GM12878 (cell line): ENCODE measurements at regions not wholly inside any gene's neighbourhood (a gene's known extent, or its start where the extent isn't known, plus 50 kb on each side); places are given as distances from the start of the nearest gene placed in this dataset.

Source experiments
- ATAC-seq: fragments of 200-7000 bp; cut with Tn5 transposase; 3 replicates; pipeline ENCODE4 v1.9.1; 2020; ENCODE audit warnings: mild to moderate bottlenecking, moderate library complexity
- BruUV-seq: library from RNA; stranded (reverse); fragments of 400-500 nt; replicated peaks from 2 replicates; lab custom pipeline; 2021; lab: Mats Ljungman, UMichigan
- CTCF ChIA-PET: fragments of 300-600 bp; sonication (Branson Sonifier 250); formaldehyde crosslinking; extraction: SDS; loops from one replicate; lab custom pipeline; 2021; ENCODE audit warnings: inconsistent platforms; lab: Yijun Ruan, JAX
- POLR2A ChIA-PET: fragments of 350-600 bp; formaldehyde crosslinking; extraction: SDS; loops from one replicate; lab custom pipeline; 2021; ENCODE audit warnings: inconsistent platforms; lab: Charles Lee
- RAD21 ChIA-PET: fragments of 300-600 bp; sonication (Branson Sonifier 250); formaldehyde crosslinking; loops from one replicate; lab custom pipeline; 2023; ENCODE audit warnings: antibody characterized with exemption; ENCODE audit not compliant: unreplicated experiment; lab: Charles Lee
- SMC1A ChIA-PET: fragments of 300-600 bp; sonication (Branson Sonifier 250); formaldehyde crosslinking; loops from one replicate; lab custom pipeline; 2023; ENCODE audit not compliant: unreplicated experiment, uncharacterized antibody; lab: Charles Lee
- DNase-seq: peaks from one replicate; pipeline ENCODE4 v3.0.0-alpha.2; 2011; ENCODE audit warnings: low read depth, low spot score
- FAIRE-seq: peaks from 3 replicates; lab custom pipeline; 2011; peaks lifted over from hg19 to GRCh38; lab: Jason Lieb, UNC
- H2AFZ ChIP-seq: 2 replicates; pipeline ENCODE4 v1.6.0; 2011; ENCODE audit warnings: low read depth, low read length, control low read depth; ENCODE audit not compliant: control insufficient read depth
- H3K27ac ChIP-seq: 2 replicates; pipeline ENCODE4 v1.5.1; 2011; ENCODE audit warnings: control low read depth; ENCODE audit not compliant: control insufficient read depth, insufficient read depth
- H3K27me3 ChIP-seq, 2 experiments: replicated peaks in 1 of 2; 2 replicates each; pipeline versions ENCODE4 v1.6.0 to v1.6.1; 2011; ENCODE audit warnings: low read length in 1 of 2; ENCODE audit not compliant: control insufficient read depth in 2 of 2, insufficient read depth in 2 of 2
- H3K36me3 ChIP-seq, 2 experiments: 2 replicates each; pipeline ENCODE4 v1.5.1; 2011; ENCODE audit warnings: low read length in 1 of 2; ENCODE audit not compliant: control insufficient read depth in 2 of 2, insufficient read depth in 2 of 2
- H3K4me1 ChIP-seq: 2 replicates; pipeline ENCODE4 v1.6.1; 2011; ENCODE audit warnings: mild to moderate bottlenecking, low read length, moderate library complexity, mixed read lengths; ENCODE audit not compliant: control insufficient read depth, insufficient read depth
- H3K4me2 ChIP-seq: 2 replicates; pipeline ENCODE4 v1.6.0; 2011; ENCODE audit warnings: control low read depth; ENCODE audit not compliant: control insufficient read depth, insufficient read depth
- H3K4me3 ChIP-seq: fragments of 200-600 bp; sonication (generic); 2 replicates; pipeline ENCODE4 v1.5.1; 2016
- H3K79me2 ChIP-seq: 2 replicates; pipeline ENCODE4 v1.6.0; 2011; ENCODE audit warnings: low read length; ENCODE audit not compliant: control insufficient read depth, insufficient read depth
- H3K9ac ChIP-seq: 2 replicates; pipeline ENCODE4 v1.8.0; 2011; ENCODE audit warnings: low read length, control low read depth, mixed read lengths; ENCODE audit not compliant: control insufficient read depth, insufficient read depth
- H3K9me3 ChIP-seq: replicated peaks from 3 replicates; pipeline ENCODE4 v1.5.1; 2011; ENCODE audit warnings: mild to moderate bottlenecking, low read length; ENCODE audit not compliant: control insufficient read depth, insufficient read depth
- H4K20me1 ChIP-seq: 2 replicates; pipeline ENCODE4 v1.6.0; 2011; ENCODE audit not compliant: control insufficient read depth, insufficient read depth
- CHD4 ChIP-seq: fragments of 200-600 bp; sonication (generic); IDR thresholded peaks from 2 replicates; pipeline ENCODE4 v1.6.1; 2016; ENCODE audit warnings: mild to moderate bottlenecking
- FOXK2 ChIP-seq: fragments of 450-650 bp; IDR thresholded peaks from 2 replicates; pipeline ENCODE4 v1.6.1; 2017; ENCODE audit warnings: mild to moderate bottlenecking, moderate library complexity
- HDAC6 ChIP-seq: fragments of 200-600 bp; sonication (generic); IDR thresholded peaks from one replicate; pipeline ENCODE4 v1.8.0; 2017; ENCODE audit warnings: antibody characterized with exemption; ENCODE audit not compliant: unreplicated experiment
- NFIC ChIP-seq: IDR thresholded peaks from 2 replicates; pipeline ENCODE4 v1.6.1; 2012; ENCODE audit warnings: low read depth, mild to moderate bottlenecking, inconsistent platforms, low read length, moderate library complexity
- ZNF24 ChIP-seq: fragments of 450-650 bp; IDR thresholded peaks from 2 replicates; pipeline ENCODE4 v1.6.1; 2017; ENCODE audit warnings: antibody characterized with exemption, mild to moderate bottlenecking
- WGBS: methylation state at CpG from one replicate; pipeline ENCODE4 v1.1.6; 2016; ENCODE audit warnings: low lambda C conversion rate; ENCODE audit not compliant: insufficient replicate concordance, insufficient coverage; ENCODE audit errors: missing lambda C conversion rate; 5-methylcytosine and 5-hydroxymethylcytosine counted together
- in situ Hi-C: fragments of 300-500 bp; cut with MboI; formaldehyde crosslinking; loops from 9 replicates; pipeline ENCODE4 v1.14.3; 2018; ENCODE audit warnings: mixed read lengths
- intact Hi-C: fragments of 100-400 bp; cut with micrococcal nuclease; formaldehyde crosslinking; loops from one replicate; pipeline ENCODE4 v1.14.2; 2022; ENCODE audit not compliant: unreplicated experiment
- TF ChIP-seq, protein P1 (sequence below): fragments of 450-650 bp; IDR thresholded peaks from 2 replicates; pipeline ENCODE4 v1.6.1; 2017; ENCODE audit warnings: borderline replicate concordance
- TF ChIP-seq, protein P2 (sequence below): IDR thresholded peaks from 2 replicates; pipeline ENCODE4 v1.6.1; 2012; ENCODE audit warnings: improper control_type of control experiment, low read depth, low read length; ENCODE audit not compliant: insufficient replicate concordance
- TF ChIP-seq, protein P3 (sequence below): fragments of 450-650 bp; IDR thresholded peaks from 2 replicates; pipeline ENCODE4 v1.6.1; 2017; ENCODE audit warnings: mild to moderate bottlenecking, low read depth, inconsistent platforms; ENCODE audit not compliant: poor library complexity, severe bottlenecking

DNA sequence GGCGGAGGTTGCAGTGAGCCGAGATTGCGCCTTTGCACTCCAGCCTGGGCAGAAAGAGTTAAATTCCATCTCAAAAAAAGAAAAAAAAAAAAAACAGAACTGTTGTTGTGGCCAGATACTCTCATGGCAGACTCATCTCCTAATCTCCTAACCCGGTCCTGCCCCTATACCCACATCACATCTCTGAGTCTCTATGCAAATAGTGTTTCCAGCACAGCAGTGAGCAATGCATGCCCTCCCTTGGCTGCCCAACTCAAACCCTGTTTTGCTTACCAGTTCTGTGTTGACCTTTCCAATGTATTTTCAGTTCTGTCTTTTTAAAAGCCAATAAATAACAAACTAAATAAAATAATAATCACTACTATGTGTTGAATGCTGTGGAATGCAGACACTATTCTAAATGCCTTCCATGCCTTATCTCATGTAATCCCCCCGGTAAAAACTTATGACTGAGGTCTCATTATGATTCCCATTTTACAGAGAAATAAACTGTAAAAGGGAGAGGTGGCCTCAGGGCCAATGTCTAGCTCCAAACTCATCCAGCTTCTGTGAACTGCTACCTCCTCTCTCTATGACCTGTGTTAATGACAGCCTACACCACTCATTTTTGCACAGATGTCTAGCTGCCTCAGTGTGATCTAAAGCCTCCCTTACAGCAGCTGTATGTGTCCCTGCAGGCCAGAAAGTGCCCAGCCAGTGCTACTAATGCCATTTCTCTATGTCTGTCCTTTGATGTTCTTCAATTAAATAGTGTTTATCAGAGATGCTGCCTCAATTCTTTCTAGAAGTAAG lies 289.8 kb downstream of the HS3ST3B1 start:
- Histone ChIP-seq H4K20me1 (no peaks in the 10 kb centered on the region), H3K9me3 (no peaks in the 10 kb centered on the region), H3K4me2 (no peak overlapping the region), H3K4me1 (no peaks in the 10 kb centered on the region), H3K27me3 (no peaks in the 10 kb centered on the region), H3K27ac (no peak overlapping the region), H2AFZ (no peak overlapping the region), H3K9ac (no peak overlapping the region), H3K79me2 (no peaks in the 10 kb centered on the region), H3K36me3 (no peaks in the 10 kb centered on the region), H3K4me3 (no peak overlapping the region)
- WGBS, result 38% methylated on average over 5 of the region's 5 CpGs
- no TSS peak for BruUV-seq
- SMC1A ChIA-PET, result no interaction called here
- DNase-seq (no peak), ATAC-seq (no peak), FAIRE-seq (no peak)
- in situ Hi-C loops, result no loop called here
- intact Hi-C loops, result no loop called here
- POLR2A ChIA-PET, result no interaction called here
- TF ChIP-seq FOXK2, result no peak
- TF ChIP-seq CHD4, result no peak
- no peak for TF ChIP-seq NFIC
- TF ChIP-seq HDAC6, result no peak
- CTCF ChIA-PET, result no interaction called here
- RAD21 ChIA-PET, result no interaction called here

DNA sequence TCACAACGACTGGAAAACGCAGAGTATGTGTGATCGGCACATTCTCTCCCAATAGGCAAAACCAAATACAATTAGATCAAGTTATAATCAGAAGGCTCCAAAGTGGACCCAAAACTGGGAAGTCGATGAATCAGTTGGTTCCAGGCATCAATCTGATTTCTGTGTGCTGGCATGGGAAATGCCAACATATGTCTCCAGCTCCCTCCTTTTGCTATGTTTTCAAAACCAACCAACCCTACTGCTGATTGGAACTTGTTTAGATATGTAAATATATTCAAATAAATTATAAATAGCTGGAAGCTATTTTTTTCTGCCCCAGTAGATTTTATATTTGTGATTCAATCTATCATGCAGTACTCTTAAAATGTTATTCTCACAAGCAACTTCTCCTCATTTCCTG lies 284.2 kb downstream of the HS3ST3B1 start:
- ATAC-seq, result no peak
- Histone ChIP-seq H3K79me2 (no peaks in the 10 kb centered on the region), H3K36me3 (no peaks in the 10 kb centered on the region), H3K4me3 (no peak overlapping the region), H3K9ac (no peak overlapping the region), H3K27ac (no peak overlapping the region), H3K27me3 (no peaks in the 10 kb centered on the region), H2AFZ (no peak overlapping the region), H3K9me3 (no peaks in the 10 kb centered on the region; the same call in 2 of the 3 replicates), H4K20me1 (no peaks in the 10 kb centered on the region), H3K4me2 (no peak overlapping the region), H3K4me1 (no peaks in the 10 kb centered on the region)
- in situ Hi-C loops, result no loop called here
- CTCF ChIA-PET, result no interaction called here
- WGBS, result 31% methylated on average over 4 of the region's 4 CpGs
- no peak for FAIRE-seq
- SMC1A ChIA-PET, result no interaction called here
- POLR2A ChIA-PET, result no interaction called here
- intact Hi-C loops, result no loop called here
- RAD21 ChIA-PET, result no interaction called here
- no peak for DNase-seq
- no TSS peak for BruUV-seq
- TF ChIP-seq, protein P1, sequence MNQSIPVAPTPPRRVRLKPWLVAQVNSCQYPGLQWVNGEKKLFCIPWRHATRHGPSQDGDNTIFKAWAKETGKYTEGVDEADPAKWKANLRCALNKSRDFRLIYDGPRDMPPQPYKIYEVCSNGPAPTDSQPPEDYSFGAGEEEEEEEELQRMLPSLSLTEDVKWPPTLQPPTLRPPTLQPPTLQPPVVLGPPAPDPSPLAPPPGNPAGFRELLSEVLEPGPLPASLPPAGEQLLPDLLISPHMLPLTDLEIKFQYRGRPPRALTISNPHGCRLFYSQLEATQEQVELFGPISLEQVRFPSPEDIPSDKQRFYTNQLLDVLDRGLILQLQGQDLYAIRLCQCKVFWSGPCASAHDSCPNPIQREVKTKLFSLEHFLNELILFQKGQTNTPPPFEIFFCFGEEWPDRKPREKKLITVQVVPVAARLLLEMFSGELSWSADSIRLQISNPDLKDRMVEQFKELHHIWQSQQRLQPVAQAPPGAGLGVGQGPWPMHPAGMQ, result no peak
- TF ChIP-seq, protein P2, sequence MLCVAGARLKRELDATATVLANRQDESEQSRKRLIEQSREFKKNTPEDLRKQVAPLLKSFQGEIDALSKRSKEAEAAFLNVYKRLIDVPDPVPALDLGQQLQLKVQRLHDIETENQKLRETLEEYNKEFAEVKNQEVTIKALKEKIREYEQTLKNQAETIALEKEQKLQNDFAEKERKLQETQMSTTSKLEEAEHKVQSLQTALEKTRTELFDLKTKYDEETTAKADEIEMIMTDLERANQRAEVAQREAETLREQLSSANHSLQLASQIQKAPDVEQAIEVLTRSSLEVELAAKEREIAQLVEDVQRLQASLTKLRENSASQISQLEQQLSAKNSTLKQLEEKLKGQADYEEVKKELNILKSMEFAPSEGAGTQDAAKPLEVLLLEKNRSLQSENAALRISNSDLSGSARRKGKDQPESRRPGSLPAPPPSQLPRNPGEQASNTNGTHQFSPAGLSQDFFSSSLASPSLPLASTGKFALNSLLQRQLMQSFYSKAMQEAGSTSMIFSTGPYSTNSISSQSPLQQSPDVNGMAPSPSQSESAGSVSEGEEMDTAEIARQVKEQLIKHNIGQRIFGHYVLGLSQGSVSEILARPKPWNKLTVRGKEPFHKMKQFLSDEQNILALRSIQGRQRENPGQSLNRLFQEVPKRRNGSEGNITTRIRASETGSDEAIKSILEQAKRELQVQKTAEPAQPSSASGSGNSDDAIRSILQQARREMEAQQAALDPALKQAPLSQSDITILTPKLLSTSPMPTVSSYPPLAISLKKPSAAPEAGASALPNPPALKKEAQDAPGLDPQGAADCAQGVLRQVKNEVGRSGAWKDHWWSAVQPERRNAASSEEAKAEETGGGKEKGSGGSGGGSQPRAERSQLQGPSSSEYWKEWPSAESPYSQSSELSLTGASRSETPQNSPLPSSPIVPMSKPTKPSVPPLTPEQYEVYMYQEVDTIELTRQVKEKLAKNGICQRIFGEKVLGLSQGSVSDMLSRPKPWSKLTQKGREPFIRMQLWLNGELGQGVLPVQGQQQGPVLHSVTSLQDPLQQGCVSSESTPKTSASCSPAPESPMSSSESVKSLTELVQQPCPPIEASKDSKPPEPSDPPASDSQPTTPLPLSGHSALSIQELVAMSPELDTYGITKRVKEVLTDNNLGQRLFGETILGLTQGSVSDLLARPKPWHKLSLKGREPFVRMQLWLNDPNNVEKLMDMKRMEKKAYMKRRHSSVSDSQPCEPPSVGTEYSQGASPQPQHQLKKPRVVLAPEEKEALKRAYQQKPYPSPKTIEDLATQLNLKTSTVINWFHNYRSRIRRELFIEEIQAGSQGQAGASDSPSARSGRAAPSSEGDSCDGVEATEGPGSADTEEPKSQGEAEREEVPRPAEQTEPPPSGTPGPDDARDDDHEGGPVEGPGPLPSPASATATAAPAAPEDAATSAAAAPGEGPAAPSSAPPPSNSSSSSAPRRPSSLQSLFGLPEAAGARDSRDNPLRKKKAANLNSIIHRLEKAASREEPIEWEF, result no peak
- TF ChIP-seq, protein P3, sequence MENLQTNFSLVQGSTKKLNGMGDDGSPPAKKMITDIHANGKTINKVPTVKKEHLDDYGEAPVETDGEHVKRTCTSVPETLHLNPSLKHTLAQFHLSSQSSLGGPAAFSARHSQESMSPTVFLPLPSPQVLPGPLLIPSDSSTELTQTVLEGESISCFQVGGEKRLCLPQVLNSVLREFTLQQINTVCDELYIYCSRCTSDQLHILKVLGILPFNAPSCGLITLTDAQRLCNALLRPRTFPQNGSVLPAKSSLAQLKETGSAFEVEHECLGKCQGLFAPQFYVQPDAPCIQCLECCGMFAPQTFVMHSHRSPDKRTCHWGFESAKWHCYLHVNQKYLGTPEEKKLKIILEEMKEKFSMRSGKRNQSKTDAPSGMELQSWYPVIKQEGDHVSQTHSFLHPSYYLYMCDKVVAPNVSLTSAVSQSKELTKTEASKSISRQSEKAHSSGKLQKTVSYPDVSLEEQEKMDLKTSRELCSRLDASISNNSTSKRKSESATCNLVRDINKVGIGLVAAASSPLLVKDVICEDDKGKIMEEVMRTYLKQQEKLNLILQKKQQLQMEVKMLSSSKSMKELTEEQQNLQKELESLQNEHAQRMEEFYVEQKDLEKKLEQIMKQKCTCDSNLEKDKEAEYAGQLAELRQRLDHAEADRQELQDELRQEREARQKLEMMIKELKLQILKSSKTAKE, result no peak
- TF ChIP-seq ZNF24, result no peak
